ENCODE measurements at regions not wholly inside any gene's neighbourhood (a gene's known extent, or its start where the extent isn't known, plus 50 kb on each side); places are given as distances from the start of the nearest gene placed in this dataset. TPM values are rescaled to one million over a fixed set of nuclear protein-coding genes. Genes with fewer than 3 reads are reported as not detected.

GRCh38 chr1:164479242-164479641, 79.7 kb upstream of the PBX1 start:
- Histone ChIP-seq H3K9me3 (ENCODE audit: control insufficient read depth, insufficient read depth, low read length) (no peaks in the 10 kb centered on the region), H3K4me3 (ENCODE audit: low read depth, low read length) (no peak overlapping the region), H3K27ac (ENCODE audit: low read depth, low read length) (no peak overlapping the region), H3K27me3 (ENCODE audit: control insufficient read depth, insufficient read depth, low read length) (no peaks in the 10 kb centered on the region)
- ChIA-PET CTCF (no interaction called here), POLR2A (no interaction called here)
- TF ChIP-seq CTCF (IDR thresholded peaks at IDR 0.05; ENCODE audit: low read depth, low read length) = no peak
- DNase-seq (ENCODE audit: low read depth, low spot score) = no peak

GRCh38 chr1:164480285-164480907, 78.6 kb upstream of the PBX1 start:
- Histone ChIP-seq H3K4me3 (ENCODE audit: low read depth, low read length) (no peak overlapping the region), H3K27me3 (ENCODE audit: control insufficient read depth, insufficient read depth, low read length) (no peaks in the 10 kb centered on the region)
- POLR2A ChIA-PET = no interaction called here

GRCh38 chr1:164495905-164496304, 63.1 kb upstream of the PBX1 start:
- Histone ChIP-seq H3K4me3 (ENCODE audit: low read depth, low read length) (no peak overlapping the region), H3K9me3 (ENCODE audit: control insufficient read depth, insufficient read depth, low read length) (no peaks in the 10 kb centered on the region), H3K27me3 (ENCODE audit: control insufficient read depth, insufficient read depth, low read length) (peaks cover 3% of the 10 kb centered on the region), H3K27ac (ENCODE audit: low read depth, low read length) (no peak overlapping the region)
- no peak for DNase-seq (ENCODE audit: low read depth, low spot score)
- ChIA-PET POLR2A (no interaction called here), CTCF (no interaction called here)
- no peak for TF ChIP-seq CTCF (IDR thresholded peaks at IDR 0.05; ENCODE audit: low read depth, low read length)

More at GRCh38 chr1:164480285-164480907, 78.6 kb upstream of the PBX1 start:
- DNase-seq (ENCODE audit: low read depth, low spot score) = no peak
- no peak for TF ChIP-seq CTCF (IDR thresholded peaks at IDR 0.05; ENCODE audit: low read depth, low read length)
- no peaks in the 10 kb centered on the region for H3K9me3 ChIP-seq (ENCODE audit: control insufficient read depth, insufficient read depth, low read length)
- H3K27ac ChIP-seq (ENCODE audit: low read depth, low read length) = no peak overlapping the region
- CTCF ChIA-PET = no interaction called here

- DNase-seq (ENCODE audit: low read depth, low spot score) = no peak
- POLR2A ChIA-PET = no interaction called here
- no peak overlapping the region for H3K27ac ChIP-seq (ENCODE audit: low read depth, low read length)
- H3K4me3 ChIP-seq (ENCODE audit: low read depth, low read length) = no peak overlapping the region
- peaks cover 3% of the 10 kb centered on the region for H3K27me3 ChIP-seq (ENCODE audit: control insufficient read depth, insufficient read depth, low read length)
- H3K9me3 ChIP-seq (ENCODE audit: control insufficient read depth, insufficient read depth, low read length) = no peaks in the 10 kb centered on the region
- no peak for TF ChIP-seq CTCF (IDR thresholded peaks at IDR 0.05; ENCODE audit: low read depth, low read length)
- CTCF ChIA-PET = no interaction called here
Measured at GRCh38 chr1:164498792-164499191, 60.2 kb upstream of the PBX1 start.

GRCh38 chr1:164504749-164505148, 54.2 kb upstream of the PBX1 start:
- no peak for DNase-seq (ENCODE audit: low read depth, low spot score)
- Histone ChIP-seq H3K4me3 (ENCODE audit: low read depth, low read length) (no peak overlapping the region), H3K9me3 (ENCODE audit: control insufficient read depth, insufficient read depth, low read length) (no peaks in the 10 kb centered on the region), H3K27ac (ENCODE audit: low read depth, low read length) (no peak overlapping the region), H3K27me3 (ENCODE audit: control insufficient read depth, insufficient read depth, low read length) (no peaks in the 10 kb centered on the region)
- ChIA-PET CTCF (no interaction called here), POLR2A (no interaction called here)
- no peak for TF ChIP-seq CTCF (IDR thresholded peaks at IDR 0.05; ENCODE audit: low read depth, low read length)

Small RNA genes in the stretch of these regions (small RNA-seq; reads per million reads assigned to genes)
- gene RF00012 (ENCODE audit: insufficient read length, low read depth) (not detected), gene RNA5SP62 (ENCODE audit: insufficient read length, low read depth) (not detected), gene RNA5SP63 (ENCODE audit: insufficient read length, low read depth) (not detected), gene RNU5F-6P (ENCODE audit: insufficient read length, low read depth) (not detected)
